Upper lobe of left lung (tissue), 6 donors: ENCODE measurements at regions not wholly inside any gene's neighbourhood (a gene's known extent, or its start where the extent isn't known, plus 50 kb on each side); places are given as distances from the start of the nearest gene placed in this dataset.

Experiments
- ATAC-seq, 2 donors: fragments of 200-7000 bp; cut with Tn5 transposase; one replicate each; pipeline ENCODE4 v1.9.1; 2022; ENCODE audit warnings: mild to moderate bottlenecking in 2 of 2, moderate library complexity in 2 of 2; ENCODE audit not compliant: low FRiP score in 2 of 2
- DNase-seq, 2 donors: peaks; one replicate each; pipeline ENCODE4 v3.0.0-alpha.2; 2019 to 2020
- H3K27ac ChIP-seq, 4 donors: fragments of 200-600 bp; sonication (generic); one replicate each; pipeline ENCODE4 v1.5.1; 2016 to 2019
- H3K27me3 ChIP-seq, 4 donors: fragments of 200-600 bp; sonication (generic); one replicate each; pipeline ENCODE4 v1.5.1; 2017 to 2019
- H3K36me3 ChIP-seq, 4 donors: fragments of 200-600 bp; sonication (generic); one replicate each; pipeline ENCODE4 v1.5.1; 2016 to 2019
- H3K4me1 ChIP-seq, 4 donors: fragments of 200-600 bp; sonication (generic); one replicate each; pipeline ENCODE4 v1.5.1; 2018 to 2019
- H3K4me3 ChIP-seq, 4 donors: fragments of 200-600 bp; sonication (generic); one replicate each; pipeline ENCODE4 v1.5.1; 2017 to 2019; ENCODE audit warnings: mild to moderate bottlenecking in 2 of 4, moderate library complexity in 1 of 4
- H3K9me3 ChIP-seq, 4 donors: fragments of 200-600 bp; sonication (generic); one replicate each; pipeline ENCODE4 v1.5.1; 2018 to 2019
- EP300 ChIP-seq, 4 donors: sonication (generic); formaldehyde crosslinking; IDR thresholded peaks; one replicate each; pipeline ENCODE4 v1.5.1; 2017; ENCODE audit warnings: antibody characterized with exemption in 4 of 4, control low read depth in 2 of 4
- POLR2A ChIP-seq, 4 donors: fragments of 450-650 bp; IDR thresholded peaks; one replicate each; pipeline ENCODE4 v1.5.1; 2016 to 2017; ENCODE audit warnings: antibody characterized with exemption in 4 of 4, mild to moderate bottlenecking in 2 of 4
- POLR2AphosphoS5 ChIP-seq, 2 donors: sonication (generic); formaldehyde crosslinking; IDR thresholded peaks; one replicate each; pipeline ENCODE4 v1.5.1; 2017; ENCODE audit warnings: antibody characterized with exemption in 2 of 2
- WGBS, 2 donors: methylation state at CpG; one replicate each; pipeline ENCODE4 v1.1.5; 2017 to 2018; 5-methylcytosine and 5-hydroxymethylcytosine counted together
- TF ChIP-seq, protein P1 (sequence below), 6 experiments: fragments of 450-650 bp in 4 of 6; fragments of 200-600 bp in 2 of 6; sonication (generic) in 2 of 6; IDR thresholded peaks; one replicate each; pipeline ENCODE4 v1.5.1; 2016 to 2019; ENCODE audit warnings: antibody characterized with exemption in 6 of 6
- donor health status: DM: no; HTN: no; CAD: no; lungs with moderate emphysema.
- donor health status: DM: no; HTN: yes; CAD: no; lungs with severe emphysema.

DNA sequence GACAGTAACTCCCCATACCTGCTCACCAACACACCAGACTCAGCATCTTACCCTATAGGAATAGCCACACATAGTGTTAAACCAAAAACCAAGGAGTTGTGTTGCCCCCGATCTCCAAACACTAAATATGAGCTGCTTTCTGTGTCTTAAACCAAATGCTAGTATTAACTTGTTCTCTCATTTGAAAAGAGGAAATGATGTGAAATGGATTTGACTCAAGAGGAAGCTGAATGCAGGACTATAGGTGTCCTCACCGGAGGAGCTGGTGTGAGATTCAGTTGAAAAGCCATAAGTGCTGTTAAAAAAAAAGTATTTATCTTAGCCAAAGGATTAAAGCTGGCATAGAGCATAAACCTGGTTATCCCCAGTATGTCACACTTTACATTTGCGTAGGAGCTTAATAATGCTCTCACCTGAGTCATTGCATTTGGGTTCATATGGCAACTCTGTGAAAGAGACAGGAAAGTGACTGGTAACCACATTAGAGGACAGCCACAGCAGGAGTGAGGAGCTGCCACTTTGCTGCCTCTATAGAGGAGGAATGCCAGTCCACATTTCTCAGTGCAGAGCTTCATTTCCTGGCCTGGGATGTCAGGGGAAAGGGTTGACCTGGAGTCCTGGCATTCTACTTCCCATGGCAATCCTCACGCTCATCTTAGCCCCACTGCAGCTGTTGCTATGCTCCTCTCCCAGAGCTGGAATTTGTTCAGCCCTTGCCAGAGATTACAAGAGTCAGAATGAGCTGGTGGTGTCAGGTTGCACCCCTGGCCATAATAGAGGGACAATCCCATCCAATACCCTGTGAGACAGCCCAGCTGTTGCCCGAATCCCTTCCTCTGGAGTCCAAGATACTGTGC, 143.3 kb upstream of the ANKFN1 start:
- Histone ChIP-seq H3K4me1 (no peaks in the 10 kb centered on the region), H3K27ac (no peak overlapping the region), H3K9me3 (no peaks in the 10 kb centered on the region), H3K4me3 (no peak overlapping the region), H3K36me3 (no peaks in the 10 kb centered on the region), H3K27me3 (no peaks in the 10 kb centered on the region)
- TF ChIP-seq POLR2A (IDR thresholded peaks at IDR 0.05) (no peak), POLR2AphosphoS5 (IDR thresholded peaks at IDR 0.05) (no peak), EP300 (IDR thresholded peaks at IDR 0.05) (no peak)
- TF ChIP-seq, protein P1, sequence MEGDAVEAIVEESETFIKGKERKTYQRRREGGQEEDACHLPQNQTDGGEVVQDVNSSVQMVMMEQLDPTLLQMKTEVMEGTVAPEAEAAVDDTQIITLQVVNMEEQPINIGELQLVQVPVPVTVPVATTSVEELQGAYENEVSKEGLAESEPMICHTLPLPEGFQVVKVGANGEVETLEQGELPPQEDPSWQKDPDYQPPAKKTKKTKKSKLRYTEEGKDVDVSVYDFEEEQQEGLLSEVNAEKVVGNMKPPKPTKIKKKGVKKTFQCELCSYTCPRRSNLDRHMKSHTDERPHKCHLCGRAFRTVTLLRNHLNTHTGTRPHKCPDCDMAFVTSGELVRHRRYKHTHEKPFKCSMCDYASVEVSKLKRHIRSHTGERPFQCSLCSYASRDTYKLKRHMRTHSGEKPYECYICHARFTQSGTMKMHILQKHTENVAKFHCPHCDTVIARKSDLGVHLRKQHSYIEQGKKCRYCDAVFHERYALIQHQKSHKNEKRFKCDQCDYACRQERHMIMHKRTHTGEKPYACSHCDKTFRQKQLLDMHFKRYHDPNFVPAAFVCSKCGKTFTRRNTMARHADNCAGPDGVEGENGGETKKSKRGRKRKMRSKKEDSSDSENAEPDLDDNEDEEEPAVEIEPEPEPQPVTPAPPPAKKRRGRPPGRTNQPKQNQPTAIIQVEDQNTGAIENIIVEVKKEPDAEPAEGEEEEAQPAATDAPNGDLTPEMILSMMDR (IDR thresholded peaks at IDR 0.05), result no peak
- DNase-seq, result no peak
- 55 to 64% methylated on average over 5 of the region's 5 CpGs for WGBS, 2 donors
- ATAC-seq, result no peak

DNA sequence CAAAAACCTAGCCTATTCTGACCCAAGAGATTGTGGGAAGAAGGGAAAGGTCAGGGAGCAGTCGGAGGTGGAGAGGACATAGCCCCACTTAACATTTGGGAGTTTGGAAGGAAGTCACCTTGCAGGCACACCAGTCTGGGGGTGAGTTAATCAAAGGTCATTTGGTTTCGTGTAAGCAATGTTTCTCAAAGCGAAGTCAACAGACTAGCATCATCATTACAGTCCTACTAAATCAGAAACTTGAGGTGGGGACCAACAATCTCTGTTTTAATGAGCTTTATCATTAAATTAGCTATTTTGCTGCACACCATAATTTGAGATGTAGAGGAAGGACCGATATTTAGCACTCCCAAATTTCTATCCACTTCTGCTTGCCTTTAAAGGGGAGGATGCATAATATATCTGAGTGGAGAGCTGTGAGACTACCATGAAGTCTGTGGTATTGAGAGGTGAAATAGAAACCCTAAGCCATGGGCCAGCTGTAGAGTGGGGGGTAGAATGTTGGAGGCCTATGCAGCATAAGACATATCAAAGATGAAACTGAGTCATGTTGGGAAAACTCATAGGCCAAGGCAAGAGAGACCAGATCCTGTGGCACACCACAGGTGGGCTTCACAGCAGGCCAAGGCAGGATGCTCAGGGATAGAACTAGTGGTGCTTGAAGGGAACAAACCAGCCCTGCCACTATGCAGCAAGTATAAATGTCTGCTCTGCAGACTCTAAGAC, 141.7 kb upstream of the ANKFN1 start:
- Histone ChIP-seq H3K4me1 (no peaks in the 10 kb centered on the region), H3K36me3 (no peaks in the 10 kb centered on the region), H3K27ac (no peak overlapping the region), H3K9me3 (no peaks in the 10 kb centered on the region), H3K27me3 (no peaks in the 10 kb centered on the region), H3K4me3 (no peak overlapping the region)
- WGBS, 2 donors, result 74 to 79% methylated on average over 4 of the region's 4 CpGs
- DNase-seq, result no peak
- no peak for ATAC-seq
- TF ChIP-seq EP300 (IDR thresholded peaks at IDR 0.05) (no peak), POLR2A (IDR thresholded peaks at IDR 0.05) (no peak), POLR2AphosphoS5 (IDR thresholded peaks at IDR 0.05) (no peak)
- TF ChIP-seq, protein P1 (IDR thresholded peaks at IDR 0.05), result no peak

DNA sequence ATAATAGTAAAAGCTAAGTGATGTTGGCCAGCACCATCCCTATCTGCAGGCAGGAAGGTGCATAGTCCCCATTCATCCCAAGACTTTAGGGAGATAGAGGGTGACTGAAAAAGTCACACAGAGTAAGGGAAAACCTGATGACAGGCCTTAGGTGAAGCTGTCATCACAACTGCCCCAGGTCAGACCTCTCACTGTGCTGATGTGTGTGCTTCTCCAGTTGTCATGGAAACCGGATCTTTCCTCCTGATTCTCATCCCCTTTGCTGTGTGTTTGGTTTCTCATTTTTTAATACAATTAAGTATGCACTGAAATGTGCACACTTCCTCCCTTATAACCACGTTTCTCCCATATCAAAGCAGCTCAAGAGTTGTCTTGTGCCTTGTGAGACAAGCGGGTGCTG, 135.1 kb upstream of the ANKFN1 start:
- H3K27ac ChIP-seq, result no peak overlapping the region
- H3K36me3 ChIP-seq, result no peaks in the 10 kb centered on the region
- H3K4me3 ChIP-seq, result no peak overlapping the region
- no peaks in the 10 kb centered on the region for H3K4me1 ChIP-seq
- DNase-seq (no peak), ATAC-seq (no peak)
- no peaks in the 10 kb centered on the region for H3K9me3 ChIP-seq
- TF ChIP-seq POLR2AphosphoS5 (IDR thresholded peaks at IDR 0.05), result no peak
- TF ChIP-seq, protein P1 (IDR thresholded peaks at IDR 0.05), result no peak
- 45 to 51% methylated on average over 3 of the region's 3 CpGs for WGBS, 2 donors
- no peaks in the 10 kb centered on the region for H3K27me3 ChIP-seq

DNA sequence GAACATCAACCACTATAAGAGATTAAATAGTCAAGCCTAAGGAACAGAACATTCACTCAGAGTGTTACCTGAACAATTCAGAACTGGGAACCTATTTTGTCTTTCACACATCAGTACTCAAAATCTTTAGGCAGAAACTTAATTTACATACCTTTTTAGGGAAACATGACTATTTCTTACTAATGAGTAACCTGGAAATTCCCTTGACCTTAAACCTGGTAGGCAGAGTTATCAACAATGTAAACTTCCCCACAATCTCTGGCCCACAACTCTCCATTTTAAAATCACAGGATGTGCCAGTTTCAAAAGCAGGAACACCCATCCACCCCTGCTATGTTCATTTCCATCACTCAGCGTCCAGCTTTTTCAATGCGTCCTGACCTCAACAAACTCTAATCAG, 132.9 kb upstream of the ANKFN1 start:
- WGBS, 2 donors, result 39 to 46% methylated on average over 2 of the region's 2 CpGs
- H3K27ac ChIP-seq, result no peak overlapping the region
- H3K4me3 ChIP-seq, result no peak overlapping the region
- no peaks in the 10 kb centered on the region for H3K9me3 ChIP-seq
- no peaks in the 10 kb centered on the region for H3K36me3 ChIP-seq
- ATAC-seq, result no peak
- TF ChIP-seq POLR2AphosphoS5 (IDR thresholded peaks at IDR 0.05) (no peak), POLR2A (IDR thresholded peaks at IDR 0.05) (no peak)
- H3K4me1 ChIP-seq, result no peaks in the 10 kb centered on the region
- DNase-seq, result no peak
- no peaks in the 10 kb centered on the region for H3K27me3 ChIP-seq

DNA sequence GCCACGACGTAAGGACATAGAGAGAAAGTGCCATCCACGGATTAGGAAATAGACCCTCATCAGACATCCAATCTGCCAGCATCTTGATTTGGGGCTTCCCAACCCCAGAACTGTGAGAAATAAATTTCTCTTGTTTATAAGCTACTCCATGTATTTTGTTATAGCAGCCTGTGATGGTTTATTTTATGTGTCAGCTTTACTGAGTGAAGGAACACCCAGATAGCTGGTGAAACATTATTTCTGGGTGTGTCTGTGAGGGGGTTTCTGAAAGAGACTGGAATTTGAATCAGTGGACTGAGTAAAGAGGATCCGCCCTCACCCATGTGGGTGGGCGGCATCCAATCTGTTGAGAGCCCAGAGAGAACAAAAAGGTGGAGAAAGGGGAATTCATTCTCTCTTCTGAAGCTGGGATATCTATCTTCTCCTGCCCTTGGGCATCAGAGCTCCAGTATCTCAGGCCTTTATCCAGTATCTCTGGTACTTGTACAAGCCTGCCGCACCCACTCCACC, 131.5 kb upstream of the ANKFN1 start:
- WGBS, 2 donors, result 94% methylated on average over 6 of the region's 6 CpGs
- no peaks in the 10 kb centered on the region for H3K27me3 ChIP-seq

More for the DNA sequence above, 131.5 kb upstream of the ANKFN1 start:
- ATAC-seq (no peak), DNase-seq (no peak)
- Histone ChIP-seq H3K4me1 (no peaks in the 10 kb centered on the region), H3K27ac (no peak overlapping the region), H3K4me3 (no peak overlapping the region), H3K36me3 (no peaks in the 10 kb centered on the region), H3K9me3 (no peaks in the 10 kb centered on the region)
- TF ChIP-seq EP300 (IDR thresholded peaks at IDR 0.05) (no peak), POLR2A (IDR thresholded peaks at IDR 0.05) (no peak), POLR2AphosphoS5 (IDR thresholded peaks at IDR 0.05) (no peak)
- TF ChIP-seq, protein P1 (IDR thresholded peaks at IDR 0.05), result no peak
